Kidney epithelial cell (primary cell): ENCODE measurements at regions not wholly inside any gene's neighbourhood (a gene's known extent, or its start where the extent isn't known, plus 50 kb on each side); places are given as distances from the start of the nearest gene placed in this dataset.
A peak's percentile ranks its signal among the peaks of the same experiment; 100 is the strongest.

Experiments used
- DNase-seq: peaks from one replicate; pipeline ENCODE4 v3.0.0-alpha.2; 2010; ENCODE audit warnings: low read depth
- H3K27me3 ChIP-seq: 2 replicates; pipeline ENCODE4 v1.6.0; 2011; ENCODE audit warnings: low read length; ENCODE audit not compliant: control insufficient read depth, insufficient read depth
- H3K36me3 ChIP-seq: 2 replicates; pipeline ENCODE4 v1.5.1; 2011; ENCODE audit warnings: low read length; ENCODE audit not compliant: control insufficient read depth, insufficient read depth
- H3K4me3 ChIP-seq: 2 replicates; pipeline ENCODE4 v1.5.1; 2011; ENCODE audit warnings: low read depth, mild to moderate bottlenecking, control low read depth, low read length
- TF ChIP-seq, protein P1 (sequence below): IDR thresholded peaks from 2 replicates; pipeline ENCODE4 v1.5.1; 2011; ENCODE audit warnings: mild to moderate bottlenecking, moderate library complexity, low read length, control low read depth, inconsistent platforms; ENCODE audit not compliant: insufficient read depth, poor library complexity, severe bottlenecking

DNA sequence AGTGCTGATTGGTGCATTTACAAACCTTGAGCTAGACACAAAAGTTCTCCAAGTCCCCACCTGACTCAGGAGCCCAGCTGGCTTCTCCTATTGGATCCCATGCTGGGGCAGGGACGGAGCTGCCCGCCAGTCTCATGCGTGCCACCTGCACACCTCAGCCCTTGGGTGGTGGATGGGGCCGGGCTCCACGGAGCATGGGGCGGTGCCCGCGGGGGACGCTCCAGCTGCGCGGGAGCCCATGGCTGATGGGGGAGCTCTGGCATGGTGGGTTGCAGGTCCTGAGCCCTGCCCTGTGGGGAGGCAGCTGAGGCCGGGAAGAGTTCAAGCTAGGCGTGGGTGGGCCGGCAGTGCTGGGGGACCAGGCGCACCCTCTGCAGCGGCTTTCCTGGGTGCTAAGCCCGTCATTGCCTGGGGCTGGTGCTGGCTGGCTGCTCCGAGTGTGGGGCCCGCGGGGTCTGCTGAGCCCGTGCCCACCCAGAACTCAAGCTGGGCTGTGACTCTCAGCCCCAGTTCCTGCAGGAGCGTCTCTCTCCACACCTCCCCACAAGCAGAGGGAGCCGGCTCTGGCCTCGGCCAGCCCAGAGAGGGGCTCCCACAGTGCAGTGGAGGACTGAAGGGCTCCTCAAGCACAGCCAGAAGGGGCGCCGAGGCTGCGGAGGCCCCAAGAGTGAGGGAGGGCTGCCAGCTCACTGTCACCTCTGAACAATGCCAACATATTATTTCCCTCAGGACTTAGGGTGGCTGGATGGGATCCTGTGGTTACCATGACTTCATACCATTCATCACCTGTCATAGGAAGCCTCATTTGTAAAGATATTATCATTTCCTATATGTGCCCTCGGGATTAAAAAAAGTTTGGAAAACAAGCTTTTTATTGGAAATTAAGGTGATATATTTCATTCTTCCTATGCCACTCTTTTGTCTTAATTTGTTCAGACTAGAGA is 688.7 kb downstream of the ETS1 start:
- Histone ChIP-seq H3K4me3 (no peak overlapping the region), H3K27me3 (no peaks in the 10 kb centered on the region), H3K36me3 (no peaks in the 10 kb centered on the region)
- TF ChIP-seq, protein P1, sequence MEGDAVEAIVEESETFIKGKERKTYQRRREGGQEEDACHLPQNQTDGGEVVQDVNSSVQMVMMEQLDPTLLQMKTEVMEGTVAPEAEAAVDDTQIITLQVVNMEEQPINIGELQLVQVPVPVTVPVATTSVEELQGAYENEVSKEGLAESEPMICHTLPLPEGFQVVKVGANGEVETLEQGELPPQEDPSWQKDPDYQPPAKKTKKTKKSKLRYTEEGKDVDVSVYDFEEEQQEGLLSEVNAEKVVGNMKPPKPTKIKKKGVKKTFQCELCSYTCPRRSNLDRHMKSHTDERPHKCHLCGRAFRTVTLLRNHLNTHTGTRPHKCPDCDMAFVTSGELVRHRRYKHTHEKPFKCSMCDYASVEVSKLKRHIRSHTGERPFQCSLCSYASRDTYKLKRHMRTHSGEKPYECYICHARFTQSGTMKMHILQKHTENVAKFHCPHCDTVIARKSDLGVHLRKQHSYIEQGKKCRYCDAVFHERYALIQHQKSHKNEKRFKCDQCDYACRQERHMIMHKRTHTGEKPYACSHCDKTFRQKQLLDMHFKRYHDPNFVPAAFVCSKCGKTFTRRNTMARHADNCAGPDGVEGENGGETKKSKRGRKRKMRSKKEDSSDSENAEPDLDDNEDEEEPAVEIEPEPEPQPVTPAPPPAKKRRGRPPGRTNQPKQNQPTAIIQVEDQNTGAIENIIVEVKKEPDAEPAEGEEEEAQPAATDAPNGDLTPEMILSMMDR = no peak
- no peak for DNase-seq

DNA sequence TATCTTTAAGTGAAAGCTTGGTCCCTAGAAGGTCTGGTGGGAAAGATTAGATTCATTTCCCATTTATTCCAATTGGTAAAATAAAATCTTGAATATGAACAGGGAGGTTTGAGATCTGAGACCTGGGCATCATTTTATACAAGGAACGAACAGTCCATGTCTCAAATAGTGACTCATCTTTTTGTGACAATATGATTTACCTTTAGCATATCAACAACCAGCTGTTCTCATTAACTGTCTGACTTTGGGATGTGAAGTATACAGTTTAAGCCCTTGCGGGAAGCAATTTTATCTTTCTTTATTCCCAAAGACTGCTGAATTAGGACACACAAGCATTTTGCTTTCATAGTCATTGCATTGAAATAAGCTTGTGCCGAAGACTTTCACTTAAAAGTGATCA is 691.6 kb downstream of the ETS1 start:
- Histone ChIP-seq H3K4me3 (no peak overlapping the region), H3K27me3 (no peaks in the 10 kb centered on the region), H3K36me3 (no peaks in the 10 kb centered on the region)
- no peak for DNase-seq
- TF ChIP-seq, protein P1 = no peak

DNA sequence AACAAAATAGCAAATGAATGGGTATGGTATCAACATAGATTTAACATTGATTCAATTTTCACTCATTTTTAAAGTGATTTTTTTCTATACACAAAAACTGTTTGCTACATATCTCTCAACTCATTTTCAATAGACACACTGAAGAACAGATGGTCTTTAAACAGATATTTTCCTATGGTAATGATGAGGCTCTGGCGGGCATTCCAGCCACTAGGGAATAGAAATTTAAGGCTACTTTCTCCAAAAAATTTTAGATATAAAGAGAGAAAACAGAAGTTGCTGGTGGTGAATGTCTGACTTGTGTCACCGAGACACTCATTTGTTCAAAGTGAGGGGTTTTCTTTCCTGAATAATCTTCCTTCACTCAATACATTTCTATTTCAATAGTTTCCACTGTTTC is 693.0 kb downstream of the ETS1 start:
- DNase-seq = no peak
- no peaks in the 10 kb centered on the region for H3K27me3 ChIP-seq
- no peak overlapping the region for H3K4me3 ChIP-seq
- TF ChIP-seq, protein P1 = no peak
- no peaks in the 10 kb centered on the region for H3K36me3 ChIP-seq

DNA sequence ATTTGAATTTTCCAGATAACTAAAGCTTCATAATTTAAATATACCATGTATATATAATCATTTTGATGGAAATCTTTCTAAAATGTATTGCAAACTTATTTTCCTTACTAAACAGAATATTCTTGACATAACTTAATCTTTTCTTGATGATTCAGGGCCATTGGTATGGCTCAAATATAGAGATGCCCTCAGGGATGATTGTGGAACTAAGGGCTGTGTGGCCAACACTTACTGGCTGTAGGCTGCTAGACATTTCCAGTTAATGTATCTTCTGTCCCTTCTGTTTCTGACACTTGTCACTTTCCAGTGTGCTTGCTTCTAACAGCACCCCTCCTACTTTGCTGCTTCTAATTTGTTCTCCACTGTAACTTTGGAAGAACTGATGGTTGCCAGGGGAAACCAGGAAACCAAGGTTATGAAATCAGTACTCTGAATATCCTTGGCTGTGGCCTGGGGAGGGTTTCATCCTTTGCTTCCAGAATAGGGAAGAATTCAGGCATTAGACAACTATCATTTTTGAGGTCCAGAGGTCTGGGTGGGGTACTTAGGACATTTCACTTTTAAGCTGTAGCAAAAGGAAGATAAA is 697.2 kb downstream of the ETS1 start:
- DNase-seq = no peak
- Histone ChIP-seq H3K27me3 (no peaks in the 10 kb centered on the region), H3K4me3 (no peak overlapping the region), H3K36me3 (no peaks in the 10 kb centered on the region)
- TF ChIP-seq, protein P1 = no peak

DNA sequence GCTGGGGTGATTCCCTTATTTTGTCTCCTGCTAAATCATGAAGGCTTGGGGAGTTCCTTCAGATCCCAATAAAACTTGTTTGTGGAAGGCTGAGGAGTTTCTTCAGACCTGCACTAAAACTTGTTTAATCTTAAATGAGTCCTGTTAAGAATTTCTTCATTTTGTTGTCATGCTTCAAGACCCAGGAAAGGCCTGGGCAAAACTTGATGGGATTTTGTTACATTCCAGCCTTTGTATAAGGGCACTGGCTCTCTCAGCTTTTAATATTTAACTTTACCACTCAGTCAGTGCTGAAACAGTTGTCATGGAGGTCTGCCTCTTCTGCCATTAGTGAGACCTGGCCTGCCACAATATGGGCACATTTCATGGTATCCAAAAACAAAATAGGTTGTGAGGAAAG is 699.0 kb downstream of the ETS1 start:
- no peak overlapping the region for H3K4me3 ChIP-seq
- no peaks in the 10 kb centered on the region for H3K36me3 ChIP-seq
- H3K27me3 ChIP-seq = no peaks in the 10 kb centered on the region
- TF ChIP-seq, protein P1 = no peak
- DNase-seq = peak; percentile 37
